ENCODE measurements at regions not wholly inside any gene's neighbourhood (a gene's known extent, or its start where the extent isn't known, plus 50 kb on each side); places are given as distances from the start of the nearest gene placed in this dataset.

DNA sequence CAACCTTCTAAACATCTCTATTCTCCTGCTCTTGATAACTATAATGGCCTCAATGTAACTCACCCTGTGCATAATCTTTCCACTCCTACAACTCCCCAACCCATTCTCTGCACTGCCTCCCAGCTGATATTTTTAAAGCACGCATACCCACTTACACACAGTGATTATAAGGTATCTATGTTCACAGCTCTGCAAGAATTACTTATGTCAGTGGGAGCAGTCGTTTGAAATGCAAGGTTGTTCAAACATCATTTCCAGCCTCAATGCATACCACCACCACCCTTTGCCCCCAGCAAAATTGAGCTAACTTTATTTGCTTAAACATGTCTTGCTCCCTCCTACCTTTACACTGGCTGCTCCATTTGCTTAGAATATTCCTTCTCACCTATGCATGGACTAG lies 506.0 kb downstream of the RFPL4B start:
- POLR2A ChIA-PET = no interaction called here
- no peaks in the 10 kb centered on the region for H3K9me3 ChIP-seq
- no peak overlapping the region for H3K4me2 ChIP-seq
- 34% methylated on average over 2 of the region's 2 CpGs for WGBS (ENCODE audit: missing lambda C conversion rate)
- ATAC-seq (no peak), FAIRE-seq (no peak), DNase-seq (ENCODE audit: low read depth in 1 of 2, low spot score in 1 of 2) (no peak)
- H3K27ac ChIP-seq = no peak overlapping the region
- CTCF ChIA-PET = no interaction called here
- TF ChIP-seq NR3C1 (IDR thresholded peaks at IDR 0.05) (no peak), RFX5 (IDR thresholded peaks at IDR 0.05) (no peak), POLR2AphosphoS2 (conservative IDR thresholded peaks at IDR 0.05; ENCODE audit: low read length) (no peak)
- TF ChIP-seq, protein P1, sequence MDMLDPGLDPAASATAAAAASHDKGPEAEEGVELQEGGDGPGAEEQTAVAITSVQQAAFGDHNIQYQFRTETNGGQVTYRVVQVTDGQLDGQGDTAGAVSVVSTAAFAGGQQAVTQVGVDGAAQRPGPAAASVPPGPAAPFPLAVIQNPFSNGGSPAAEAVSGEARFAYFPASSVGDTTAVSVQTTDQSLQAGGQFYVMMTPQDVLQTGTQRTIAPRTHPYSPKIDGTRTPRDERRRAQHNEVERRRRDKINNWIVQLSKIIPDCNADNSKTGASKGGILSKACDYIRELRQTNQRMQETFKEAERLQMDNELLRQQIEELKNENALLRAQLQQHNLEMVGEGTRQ (IDR thresholded peaks at IDR 0.05) = no peak
- TF ChIP-seq, protein P2, sequence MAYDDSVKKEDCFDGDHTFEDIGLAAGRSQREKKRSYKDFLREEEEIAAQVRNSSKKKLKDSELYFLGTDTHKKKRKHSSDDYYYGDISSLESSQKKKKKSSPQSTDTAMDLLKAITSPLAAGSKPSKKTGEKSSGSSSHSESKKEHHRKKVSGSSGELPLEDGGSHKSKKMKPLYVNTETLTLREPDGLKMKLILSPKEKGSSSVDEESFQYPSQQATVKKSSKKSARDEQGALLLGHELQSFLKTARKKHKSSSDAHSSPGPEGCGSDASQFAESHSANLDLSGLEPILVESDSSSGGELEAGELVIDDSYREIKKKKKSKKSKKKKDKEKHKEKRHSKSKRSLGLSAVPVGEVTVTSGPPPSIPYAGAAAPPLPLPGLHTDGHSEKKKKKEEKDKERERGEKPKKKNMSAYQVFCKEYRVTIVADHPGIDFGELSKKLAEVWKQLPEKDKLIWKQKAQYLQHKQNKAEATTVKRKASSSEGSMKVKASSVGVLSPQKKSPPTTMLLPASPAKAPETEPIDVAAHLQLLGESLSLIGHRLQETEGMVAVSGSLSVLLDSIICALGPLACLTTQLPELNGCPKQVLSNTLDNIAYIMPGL (CRISPR knock-in tag; IDR thresholded peaks at IDR 0.05; ENCODE audit: borderline replicate concordance) = no peak
- H3K4me1 ChIP-seq = no peaks in the 10 kb centered on the region
- no peak overlapping the region for H3K4me3 ChIP-seq

DNA sequence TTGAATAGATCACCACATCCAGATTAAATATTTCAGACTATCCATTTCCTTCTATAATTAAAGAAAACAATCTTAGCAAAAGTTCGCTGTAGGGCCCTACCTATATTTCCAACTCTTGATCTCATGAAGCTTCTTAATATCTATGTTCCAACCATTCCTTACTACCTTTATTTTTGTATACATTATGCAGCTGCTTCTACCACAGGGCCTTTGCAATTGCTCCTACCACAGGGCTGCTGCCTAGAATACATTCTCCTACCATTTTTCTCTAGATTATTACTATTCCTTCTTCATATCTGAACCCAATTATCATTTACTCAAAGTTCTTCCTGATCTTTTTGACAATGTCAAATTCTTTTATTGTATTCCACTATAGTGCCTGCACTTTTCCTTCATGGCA lies 516.6 kb downstream of the RFPL4B start:
- Histone ChIP-seq H3K4me1 (no peaks in the 10 kb centered on the region), H3K4me3 (no peak overlapping the region), H3K9me3 (no peaks in the 10 kb centered on the region), H3K4me2 (no peak overlapping the region), H3K27ac (no peak overlapping the region)
- ChIA-PET CTCF (no interaction called here), POLR2A (no interaction called here)
- WGBS (ENCODE audit: missing lambda C conversion rate) = 32% methylated on average over 1 of the region's 1 CpG
- TF ChIP-seq JUNB (IDR thresholded peaks at IDR 0.05) = no peak
- TF ChIP-seq ZSCAN20 (CRISPR knock-in tag; IDR thresholded peaks at IDR 0.05) = no peak
- DNase-seq (ENCODE audit: low read depth in 1 of 2, low spot score in 1 of 2) (no peak), FAIRE-seq (no peak), ATAC-seq (no peak)

DNA sequence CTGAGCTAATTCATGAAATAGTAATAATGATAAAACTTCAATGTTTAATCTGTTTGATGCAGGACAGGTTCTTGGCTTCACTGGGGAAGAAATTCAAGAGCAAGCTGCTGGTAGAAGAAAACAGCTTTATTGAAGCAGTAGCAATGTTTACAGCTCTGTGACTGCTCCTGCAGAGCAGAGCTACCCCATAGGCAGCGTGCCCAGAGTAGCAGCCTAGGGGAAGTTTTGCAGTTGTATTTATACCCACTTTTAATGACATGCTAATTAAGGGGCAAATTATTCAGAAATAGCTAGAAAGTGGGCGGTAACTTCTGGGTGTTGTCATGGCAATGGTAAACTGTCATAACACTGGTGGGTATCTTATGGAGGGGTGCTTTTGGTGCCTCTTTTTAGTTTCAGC lies 518.0 kb downstream of the RFPL4B start:
- Histone ChIP-seq H3K4me2 (no peak overlapping the region), H3K4me3 (no peak overlapping the region), H3K9me3 (no peaks in the 10 kb centered on the region), H3K27ac (no peak overlapping the region), H3K4me1 (no peaks in the 10 kb centered on the region)
- DNase-seq (ENCODE audit: low read depth in 1 of 2, low spot score in 1 of 2) (no peak), ATAC-seq (no peak), FAIRE-seq (no peak)
- 51% methylated on average over 2 of the region's 2 CpGs for WGBS (ENCODE audit: missing lambda C conversion rate)
- TF ChIP-seq FOSB (CRISPR knock-in tag; IDR thresholded peaks at IDR 0.05) (no peak), MYC (IDR thresholded peaks at IDR 0.05; ENCODE audit: borderline replicate concordance, low read length) (no peak), HOXA7 (CRISPR knock-in tag; IDR thresholded peaks at IDR 0.05) (no peak), CHD4 (IDR thresholded peaks at IDR 0.05; ENCODE audit: borderline replicate concordance) (no peak), NR3C1 (IDR thresholded peaks at IDR 0.05) (no peak), RAD21 (conservative IDR thresholded peaks at IDR 0.05 in 1 of 2, IDR thresholded peaks at IDR 0.05 in 1 of 2) (no peak), EP300 (IDR thresholded peaks at IDR 0.05) (no peak), POLR2A (IDR thresholded peaks at IDR 0.05; ENCODE audit: low read length) (no peak), SMC3 (IDR thresholded peaks at IDR 0.05) (no peak)
- TF ChIP-seq, protein P3, sequence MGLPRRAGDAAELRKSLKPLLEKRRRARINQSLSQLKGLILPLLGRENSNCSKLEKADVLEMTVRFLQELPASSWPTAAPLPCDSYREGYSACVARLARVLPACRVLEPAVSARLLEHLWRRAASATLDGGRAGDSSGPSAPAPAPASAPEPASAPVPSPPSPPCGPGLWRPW (IDR thresholded peaks at IDR 0.05) = no peak
- TF ChIP-seq, protein P4, sequence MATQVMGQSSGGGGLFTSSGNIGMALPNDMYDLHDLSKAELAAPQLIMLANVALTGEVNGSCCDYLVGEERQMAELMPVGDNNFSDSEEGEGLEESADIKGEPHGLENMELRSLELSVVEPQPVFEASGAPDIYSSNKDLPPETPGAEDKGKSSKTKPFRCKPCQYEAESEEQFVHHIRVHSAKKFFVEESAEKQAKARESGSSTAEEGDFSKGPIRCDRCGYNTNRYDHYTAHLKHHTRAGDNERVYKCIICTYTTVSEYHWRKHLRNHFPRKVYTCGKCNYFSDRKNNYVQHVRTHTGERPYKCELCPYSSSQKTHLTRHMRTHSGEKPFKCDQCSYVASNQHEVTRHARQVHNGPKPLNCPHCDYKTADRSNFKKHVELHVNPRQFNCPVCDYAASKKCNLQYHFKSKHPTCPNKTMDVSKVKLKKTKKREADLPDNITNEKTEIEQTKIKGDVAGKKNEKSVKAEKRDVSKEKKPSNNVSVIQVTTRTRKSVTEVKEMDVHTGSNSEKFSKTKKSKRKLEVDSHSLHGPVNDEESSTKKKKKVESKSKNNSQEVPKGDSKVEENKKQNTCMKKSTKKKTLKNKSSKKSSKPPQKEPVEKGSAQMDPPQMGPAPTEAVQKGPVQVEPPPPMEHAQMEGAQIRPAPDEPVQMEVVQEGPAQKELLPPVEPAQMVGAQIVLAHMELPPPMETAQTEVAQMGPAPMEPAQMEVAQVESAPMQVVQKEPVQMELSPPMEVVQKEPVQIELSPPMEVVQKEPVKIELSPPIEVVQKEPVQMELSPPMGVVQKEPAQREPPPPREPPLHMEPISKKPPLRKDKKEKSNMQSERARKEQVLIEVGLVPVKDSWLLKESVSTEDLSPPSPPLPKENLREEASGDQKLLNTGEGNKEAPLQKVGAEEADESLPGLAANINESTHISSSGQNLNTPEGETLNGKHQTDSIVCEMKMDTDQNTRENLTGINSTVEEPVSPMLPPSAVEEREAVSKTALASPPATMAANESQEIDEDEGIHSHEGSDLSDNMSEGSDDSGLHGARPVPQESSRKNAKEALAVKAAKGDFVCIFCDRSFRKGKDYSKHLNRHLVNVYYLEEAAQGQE (IDR thresholded peaks at IDR 0.05) = no peak
- TF ChIP-seq, protein P5, sequence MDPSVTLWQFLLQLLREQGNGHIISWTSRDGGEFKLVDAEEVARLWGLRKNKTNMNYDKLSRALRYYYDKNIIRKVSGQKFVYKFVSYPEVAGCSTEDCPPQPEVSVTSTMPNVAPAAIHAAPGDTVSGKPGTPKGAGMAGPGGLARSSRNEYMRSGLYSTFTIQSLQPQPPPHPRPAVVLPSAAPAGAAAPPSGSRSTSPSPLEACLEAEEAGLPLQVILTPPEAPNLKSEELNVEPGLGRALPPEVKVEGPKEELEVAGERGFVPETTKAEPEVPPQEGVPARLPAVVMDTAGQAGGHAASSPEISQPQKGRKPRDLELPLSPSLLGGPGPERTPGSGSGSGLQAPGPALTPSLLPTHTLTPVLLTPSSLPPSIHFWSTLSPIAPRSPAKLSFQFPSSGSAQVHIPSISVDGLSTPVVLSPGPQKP (IDR thresholded peaks at IDR 0.05; ENCODE audit: low read depth, low read length) = no peak
- TF ChIP-seq, protein P6, sequence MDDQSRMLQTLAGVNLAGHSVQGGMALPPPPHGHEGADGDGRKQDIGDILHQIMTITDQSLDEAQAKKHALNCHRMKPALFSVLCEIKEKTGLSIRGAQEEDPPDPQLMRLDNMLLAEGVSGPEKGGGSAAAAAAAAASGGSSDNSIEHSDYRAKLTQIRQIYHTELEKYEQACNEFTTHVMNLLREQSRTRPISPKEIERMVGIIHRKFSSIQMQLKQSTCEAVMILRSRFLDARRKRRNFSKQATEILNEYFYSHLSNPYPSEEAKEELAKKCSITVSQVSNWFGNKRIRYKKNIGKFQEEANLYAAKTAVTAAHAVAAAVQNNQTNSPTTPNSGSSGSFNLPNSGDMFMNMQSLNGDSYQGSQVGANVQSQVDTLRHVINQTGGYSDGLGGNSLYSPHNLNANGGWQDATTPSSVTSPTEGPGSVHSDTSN (IDR thresholded peaks at IDR 0.05) = no peak
- TF ChIP-seq, protein P1 (IDR thresholded peaks at IDR 0.05) = no peak
- TF ChIP-seq, protein P7, sequence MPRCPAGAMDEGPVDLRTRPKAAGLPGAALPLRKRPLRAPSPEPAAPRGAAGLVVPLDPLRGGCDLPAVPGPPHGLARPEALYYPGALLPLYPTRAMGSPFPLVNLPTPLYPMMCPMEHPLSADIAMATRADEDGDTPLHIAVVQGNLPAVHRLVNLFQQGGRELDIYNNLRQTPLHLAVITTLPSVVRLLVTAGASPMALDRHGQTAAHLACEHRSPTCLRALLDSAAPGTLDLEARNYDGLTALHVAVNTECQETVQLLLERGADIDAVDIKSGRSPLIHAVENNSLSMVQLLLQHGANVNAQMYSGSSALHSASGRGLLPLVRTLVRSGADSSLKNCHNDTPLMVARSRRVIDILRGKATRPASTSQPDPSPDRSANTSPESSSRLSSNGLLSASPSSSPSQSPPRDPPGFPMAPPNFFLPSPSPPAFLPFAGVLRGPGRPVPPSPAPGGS (IDR thresholded peaks at IDR 0.05) = no peak
- TF ChIP-seq, protein P8, sequence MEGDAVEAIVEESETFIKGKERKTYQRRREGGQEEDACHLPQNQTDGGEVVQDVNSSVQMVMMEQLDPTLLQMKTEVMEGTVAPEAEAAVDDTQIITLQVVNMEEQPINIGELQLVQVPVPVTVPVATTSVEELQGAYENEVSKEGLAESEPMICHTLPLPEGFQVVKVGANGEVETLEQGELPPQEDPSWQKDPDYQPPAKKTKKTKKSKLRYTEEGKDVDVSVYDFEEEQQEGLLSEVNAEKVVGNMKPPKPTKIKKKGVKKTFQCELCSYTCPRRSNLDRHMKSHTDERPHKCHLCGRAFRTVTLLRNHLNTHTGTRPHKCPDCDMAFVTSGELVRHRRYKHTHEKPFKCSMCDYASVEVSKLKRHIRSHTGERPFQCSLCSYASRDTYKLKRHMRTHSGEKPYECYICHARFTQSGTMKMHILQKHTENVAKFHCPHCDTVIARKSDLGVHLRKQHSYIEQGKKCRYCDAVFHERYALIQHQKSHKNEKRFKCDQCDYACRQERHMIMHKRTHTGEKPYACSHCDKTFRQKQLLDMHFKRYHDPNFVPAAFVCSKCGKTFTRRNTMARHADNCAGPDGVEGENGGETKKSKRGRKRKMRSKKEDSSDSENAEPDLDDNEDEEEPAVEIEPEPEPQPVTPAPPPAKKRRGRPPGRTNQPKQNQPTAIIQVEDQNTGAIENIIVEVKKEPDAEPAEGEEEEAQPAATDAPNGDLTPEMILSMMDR (IDR thresholded peaks at IDR 0.05) = no peak
- POLR2A ChIA-PET = no interaction called here
- CTCF ChIA-PET = interaction anchor here (0.5 kb wide), 1 partner anchor 66 kb away, joined by 5 read pairs; no protein-coding TSS in a partner anchor

All from A549 (cell line).